ENCODE measurements at regions not wholly inside any gene's neighbourhood (a gene's known extent, or its start where the extent isn't known, plus 50 kb on each side); places are given as distances from the start of the nearest gene placed in this dataset.

- DNase-seq (ENCODE audit: low read depth in 2 of 2, low spot score in 1 of 2), result no peak
Measured at GRCh38 chr22:48683640-48684039, 1144.0 kb downstream of the BRD1 start.

DNA sequence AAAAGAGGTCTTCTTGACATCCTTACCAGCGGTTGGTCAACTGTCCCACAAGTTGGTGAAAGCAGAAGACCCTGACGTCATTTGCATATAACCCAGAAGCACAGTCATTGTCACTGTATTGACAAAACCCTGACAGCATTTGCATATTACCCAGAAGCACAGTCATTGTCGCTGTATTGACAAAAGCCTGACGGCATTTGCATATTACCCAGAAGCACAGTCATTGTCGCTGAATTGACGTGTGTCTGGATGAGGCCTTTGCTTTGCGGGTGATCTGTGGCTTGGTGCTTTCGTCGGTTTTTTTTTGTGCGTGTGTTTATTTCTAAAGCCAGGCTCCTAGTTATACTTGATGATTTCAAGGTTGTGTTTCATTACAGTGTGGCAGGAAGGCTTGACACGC is 1145.2 kb downstream of the BRD1 start:
- no peak for DNase-seq (ENCODE audit: low read depth in 2 of 2, low spot score in 1 of 2)

DNA sequence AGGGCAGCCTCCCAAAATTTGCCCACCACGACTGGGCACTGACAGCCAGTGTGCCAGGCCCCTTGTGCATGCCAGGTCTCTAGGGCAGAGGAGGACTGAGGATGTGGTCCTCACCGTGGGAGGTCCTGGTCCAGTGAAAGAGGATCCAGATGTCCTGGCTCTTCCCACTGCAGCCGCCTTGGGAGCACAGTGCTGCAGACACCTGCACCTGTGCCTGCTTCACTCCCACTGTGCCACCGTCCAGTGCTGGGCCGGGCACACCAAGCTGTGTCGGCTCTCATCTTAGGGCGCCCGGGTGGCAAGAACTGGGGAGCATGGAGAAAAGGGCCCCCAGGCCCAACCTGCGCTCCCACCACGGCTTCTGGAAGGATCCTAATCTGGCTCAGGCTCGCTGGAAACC is 1147.1 kb downstream of the BRD1 start:
- no peak for DNase-seq (ENCODE audit: low read depth in 2 of 2, low spot score in 1 of 2)

- DNase-seq (ENCODE audit: low read depth in 2 of 2, low spot score in 1 of 2), result no peak
Measured at GRCh38 chr22:48679656-48680555, 1147.8 kb downstream of the BRD1 start.

DNA sequence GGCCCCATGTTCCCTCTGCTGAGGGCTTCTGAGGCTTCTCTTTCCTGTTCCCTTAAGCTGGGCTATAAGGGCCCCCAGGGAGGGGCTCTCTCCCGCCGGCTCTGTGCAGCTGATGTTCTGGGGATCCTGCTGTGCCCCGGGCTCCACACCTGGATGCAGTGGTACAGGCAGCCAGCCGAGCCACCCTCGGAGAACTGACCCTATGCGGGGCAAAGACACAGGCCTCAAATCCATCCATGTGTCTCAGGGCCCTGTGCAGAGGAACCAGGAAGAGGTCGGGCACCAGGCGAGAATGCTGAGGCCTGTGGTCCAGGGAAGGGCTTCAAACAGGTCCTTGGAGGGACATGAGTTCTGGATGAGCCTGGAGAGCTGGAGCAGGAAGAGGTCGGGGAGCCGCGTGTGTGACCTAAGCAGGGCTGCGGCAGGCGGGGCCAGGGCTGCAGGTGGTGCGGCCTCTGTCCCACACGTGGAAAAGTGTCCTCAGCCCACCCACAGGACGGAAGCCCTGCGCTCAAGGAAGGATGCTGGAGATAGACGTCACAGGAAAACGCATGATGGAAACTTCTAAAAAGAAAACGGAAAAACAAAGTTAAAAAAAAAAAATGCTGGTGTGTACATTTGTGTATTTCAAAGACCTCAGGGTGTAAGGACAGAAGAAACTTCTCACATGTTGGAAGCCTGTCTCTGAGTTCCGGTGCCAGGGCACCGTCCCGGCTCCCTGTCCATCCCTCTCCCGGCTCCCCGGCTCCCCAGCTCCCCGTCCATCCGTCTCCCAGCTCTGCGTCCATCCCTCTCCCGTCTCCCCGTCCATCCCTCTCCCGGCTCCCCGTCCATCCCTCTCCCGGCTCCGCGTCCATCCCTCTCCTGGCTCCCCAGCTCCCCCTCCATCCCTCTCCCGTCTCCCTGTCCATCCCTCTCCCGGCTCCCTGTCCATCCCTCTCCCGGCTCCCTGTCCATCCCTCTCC is 1149.2 kb downstream of the BRD1 start:
- no peak for DNase-seq (ENCODE audit: low read depth in 2 of 2, low spot score in 1 of 2)

GRCh38 chr22:48677621-48678020 is 1150.1 kb downstream of the BRD1 start:
- no peak for DNase-seq (ENCODE audit: low read depth in 2 of 2, low spot score in 1 of 2)

- DNase-seq (ENCODE audit: low read depth in 2 of 2, low spot score in 1 of 2), result no peak
Measured at GRCh38 chr22:48677168-48677520, 1150.5 kb downstream of the BRD1 start.

DNA sequence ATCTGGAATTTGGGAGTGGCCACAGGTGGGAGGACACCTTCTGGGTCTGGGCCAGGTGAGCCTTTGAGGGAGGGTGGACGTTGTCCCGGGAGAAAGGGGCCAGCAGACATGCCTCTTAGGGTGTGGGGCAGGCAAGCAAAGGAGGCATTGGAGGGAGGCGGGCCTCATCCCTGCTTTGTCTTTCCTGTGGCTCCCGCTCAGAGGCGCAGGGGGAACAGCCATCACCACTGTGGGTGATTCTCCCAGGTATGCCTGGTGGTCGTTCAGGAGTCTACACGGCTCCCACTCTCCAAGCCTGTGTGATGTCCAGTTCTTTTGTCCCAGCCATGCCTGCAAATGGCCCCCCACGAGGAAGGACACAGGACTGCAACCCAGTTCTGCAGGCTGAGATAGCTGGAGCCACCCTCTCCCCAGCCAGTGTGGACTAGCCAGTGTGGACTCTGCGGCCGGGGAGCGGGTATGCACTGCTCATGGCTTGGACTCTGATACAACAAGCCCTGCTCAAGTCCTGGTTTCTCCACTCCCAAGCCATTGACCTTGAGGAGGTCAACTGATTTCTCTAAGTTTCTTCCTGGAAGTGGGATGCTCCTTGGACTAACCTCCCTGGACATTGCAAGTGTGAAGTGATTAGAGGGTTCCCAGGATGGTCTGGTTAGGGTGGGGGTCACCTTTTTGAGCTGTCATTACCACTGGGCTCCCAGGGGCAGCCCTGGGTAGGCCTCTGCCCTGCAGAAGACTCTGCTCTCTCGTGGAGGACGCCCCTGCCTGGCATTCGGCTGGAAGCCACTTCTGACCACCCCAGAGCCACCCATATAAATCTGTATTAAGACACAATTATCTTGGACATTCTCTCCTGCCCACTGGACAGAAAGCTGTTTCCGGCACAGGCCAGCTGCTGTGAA is 1151.2 kb downstream of the BRD1 start:
- DNase-seq (ENCODE audit: low read depth in 2 of 2, low spot score in 1 of 2), result no peak

- no peak for DNase-seq (ENCODE audit: low read depth in 2 of 2, low spot score in 1 of 2)
Measured at GRCh38 chr22:48675830-48676145, 1151.9 kb downstream of the BRD1 start.

DNA sequence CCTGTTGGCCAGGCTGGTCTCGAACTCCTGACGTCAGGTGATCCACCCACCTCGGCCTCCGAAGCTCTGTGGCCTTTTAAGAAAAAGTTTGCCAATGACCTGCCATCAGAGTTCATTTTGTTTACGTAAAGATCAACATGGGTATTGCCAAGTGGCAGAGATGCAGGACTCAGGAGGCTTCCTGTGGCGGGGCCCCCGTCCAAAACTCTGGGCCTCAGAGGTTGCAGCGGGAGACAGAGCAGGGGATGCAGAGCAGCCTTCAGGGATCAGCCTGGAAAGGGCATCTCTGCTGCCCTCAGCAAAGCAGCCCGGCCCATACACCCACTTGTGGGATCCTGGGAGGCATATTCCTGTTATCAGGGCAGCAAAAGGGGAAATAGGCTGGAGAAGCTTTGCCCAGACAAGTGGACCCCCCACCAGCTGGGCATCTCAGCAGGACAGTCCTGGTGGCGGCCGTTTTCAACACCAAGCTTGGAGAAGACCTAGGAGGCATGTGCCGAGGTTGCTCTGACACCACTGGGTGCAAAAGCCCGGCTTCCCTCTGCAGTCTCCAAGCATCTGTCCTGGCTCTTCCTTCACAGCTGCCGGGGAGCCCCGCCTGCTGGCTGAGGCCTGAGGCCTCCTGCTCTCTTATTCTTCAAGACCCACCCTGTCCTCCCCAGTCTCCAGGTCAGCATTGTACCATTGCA is 1152.4 kb downstream of the BRD1 start:
- no peak for DNase-seq (ENCODE audit: low read depth in 2 of 2, low spot score in 1 of 2)

DNA sequence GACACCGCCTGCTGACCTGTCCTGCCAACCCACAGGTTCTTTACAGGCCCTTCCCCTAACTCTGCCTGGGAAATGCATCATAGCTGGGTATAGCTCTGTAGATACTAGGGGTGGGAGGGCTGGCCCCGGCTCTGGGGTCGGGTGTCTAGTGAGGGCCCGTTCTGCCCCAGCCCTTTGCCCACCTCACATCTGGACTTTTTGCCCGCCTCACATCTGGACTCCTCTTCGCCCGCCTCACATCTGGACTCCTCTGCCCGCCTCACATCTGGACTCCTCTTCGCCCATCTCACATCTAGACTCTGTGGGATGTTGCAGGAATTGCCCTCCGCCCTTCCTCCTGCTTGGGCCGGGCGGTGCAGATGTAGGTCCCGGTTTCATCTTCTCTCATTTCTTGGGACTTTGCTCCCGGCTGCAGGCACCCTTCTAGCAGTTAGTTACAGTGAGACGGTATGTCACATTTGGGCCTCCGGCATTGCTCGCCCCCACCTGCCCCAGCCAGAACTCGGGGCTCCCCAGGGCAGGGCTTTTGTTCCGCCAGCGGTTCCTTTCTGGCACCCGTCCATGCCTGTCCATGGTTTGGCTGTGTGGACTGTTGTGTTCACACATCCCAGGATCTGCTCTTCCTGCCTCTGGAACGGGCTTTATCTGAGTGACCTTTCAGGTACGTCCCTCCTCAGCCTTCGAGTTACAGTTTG is 1153.7 kb downstream of the BRD1 start:
- no peak for DNase-seq (ENCODE audit: low read depth in 2 of 2, low spot score in 1 of 2)

GRCh38 chr22:48672387-48672786 is 1155.3 kb downstream of the BRD1 start:
- no peak for DNase-seq (ENCODE audit: low read depth in 2 of 2, low spot score in 1 of 2)

DNA sequence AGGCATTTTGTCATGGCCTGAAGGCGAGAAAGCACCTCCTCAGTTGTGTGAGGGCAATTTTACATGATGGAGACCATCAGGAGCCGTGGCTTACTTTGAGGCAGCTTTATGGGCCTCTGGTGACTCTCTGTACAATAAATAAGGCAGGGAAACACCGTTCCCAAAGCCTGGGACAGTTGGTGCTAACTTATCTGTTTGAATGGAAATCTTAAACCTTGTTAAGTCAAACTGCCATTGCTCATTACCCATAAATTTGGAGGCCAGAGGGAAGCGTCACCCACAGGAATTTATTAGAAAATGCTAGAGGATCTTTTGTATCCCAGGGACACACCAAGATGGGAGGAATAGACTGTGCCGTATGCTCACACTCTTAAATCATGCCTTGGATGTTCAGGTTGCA is 1156.9 kb downstream of the BRD1 start:
- DNase-seq (ENCODE audit: low read depth in 2 of 2, low spot score in 1 of 2), result no peak

DNA sequence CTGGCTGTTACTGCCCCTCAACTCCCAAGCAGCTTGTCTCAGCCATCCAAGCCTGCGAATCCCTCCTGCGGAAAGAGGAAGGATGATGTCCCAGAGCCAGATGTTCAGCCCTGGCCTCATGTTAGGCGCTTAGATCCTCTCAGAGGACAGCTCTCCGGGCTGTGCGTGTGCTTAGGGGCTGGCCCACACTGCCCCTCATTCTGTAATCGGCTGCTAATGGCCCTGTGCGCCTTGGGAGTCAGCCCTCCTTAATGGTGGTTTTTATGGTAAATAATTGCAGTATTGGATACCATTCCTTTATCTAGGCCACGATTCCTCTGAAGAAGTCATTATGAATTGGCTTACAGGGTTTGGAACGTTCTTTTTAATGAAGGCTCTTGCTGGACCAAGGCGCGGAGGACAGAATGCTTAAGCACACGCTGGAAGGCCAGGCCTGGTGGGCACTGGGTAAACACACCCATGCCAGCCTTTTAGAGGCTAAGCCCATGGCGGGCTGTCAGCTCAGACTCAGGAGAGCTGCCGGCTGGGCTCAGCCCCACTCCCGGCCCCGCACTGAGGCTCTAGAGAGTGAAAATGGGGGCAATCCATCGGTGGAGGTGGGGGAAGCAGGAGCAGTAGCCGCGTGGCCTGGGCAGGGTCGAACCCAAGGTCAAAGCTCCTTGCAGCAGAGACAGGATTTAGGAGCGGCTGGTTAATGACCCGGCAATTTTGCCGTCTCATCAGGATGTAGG is 1157.5 kb downstream of the BRD1 start:
- no peak for DNase-seq (ENCODE audit: low read depth in 2 of 2, low spot score in 1 of 2)

GRCh38 chr22:48669226-48669625 is 1158.4 kb downstream of the BRD1 start:
- DNase-seq (ENCODE audit: low read depth in 2 of 2, low spot score in 1 of 2), result no peak

DNA sequence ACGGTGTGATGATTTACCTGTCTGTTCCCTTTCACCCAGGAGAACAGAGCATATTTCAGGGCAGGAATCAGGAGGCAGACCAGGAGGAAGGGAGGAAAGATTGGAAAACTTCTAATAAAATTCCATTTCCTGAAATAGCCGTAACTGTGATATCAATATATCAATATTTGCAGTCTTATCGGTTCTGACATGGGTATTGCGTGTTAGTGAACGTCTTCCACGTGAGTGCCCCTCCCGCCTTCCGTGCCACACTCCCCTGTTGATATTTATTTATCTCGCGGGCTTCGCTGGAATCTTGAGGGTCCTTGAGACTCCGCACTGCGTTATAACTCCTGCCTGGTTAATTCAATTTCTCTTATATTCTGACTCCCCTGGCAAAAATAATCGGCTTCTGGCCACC is 1160.4 kb downstream of the BRD1 start:
- DNase-seq (ENCODE audit: low read depth in 2 of 2, low spot score in 1 of 2), result no peak

- DNase-seq (ENCODE audit: low read depth in 2 of 2, low spot score in 1 of 2), result no peak
Measured at GRCh38 chr22:48666620-48667019, 1161.1 kb downstream of the BRD1 start.

- no peak for DNase-seq (ENCODE audit: low read depth in 2 of 2, low spot score in 1 of 2)
Measured at GRCh38 chr22:48665311-48665995, 1162.2 kb downstream of the BRD1 start.

DNA sequence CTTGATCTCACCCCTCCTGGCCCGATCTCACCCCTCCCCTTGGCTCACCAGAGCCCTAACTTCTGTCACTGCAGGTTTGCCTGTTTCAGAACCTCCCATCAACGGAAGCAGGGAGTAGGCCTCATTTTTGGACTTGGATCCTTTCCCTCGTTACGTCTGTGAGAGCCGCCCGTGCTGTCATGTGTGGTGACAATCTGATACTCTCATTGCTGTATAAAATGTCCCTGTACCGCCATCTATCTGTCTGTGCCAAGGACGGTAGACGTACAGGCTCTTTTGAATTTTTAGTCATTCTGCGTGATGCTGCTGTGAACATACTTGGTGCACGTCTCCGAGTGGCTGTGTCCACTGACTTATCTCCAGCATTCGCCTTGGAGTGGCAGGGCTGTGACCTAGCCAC is 1163.1 kb downstream of the BRD1 start:
- no peak for DNase-seq (ENCODE audit: low read depth in 2 of 2, low spot score in 1 of 2)

All from stimulated activated CD8-positive, alpha-beta memory T cell treated with anti-CD3 and anti-CD28 coated beads, Interleukin-4, amount 100 ng/mL, for 4 hours (primary cell).